WERI-Rb-1 (cell line): ENCODE measurements at regions not wholly inside any gene's neighbourhood (a gene's known extent, or its start where the extent isn't known, plus 50 kb on each side); places are given as distances from the start of the nearest gene placed in this dataset.

Experiments
- DNase-seq: peaks from one replicate; pipeline ENCODE4 v3.0.0-alpha.2; 2020
- H3K27ac ChIP-seq: fragments of 250-450 bp; sonication (Bioruptor Pico); 2 replicates; pipeline ENCODE4 v1.5.1; 2020; ENCODE audit warnings: mild to moderate bottlenecking, moderate library complexity
- H3K27me3 ChIP-seq: fragments of 250-450 bp; sonication (Bioruptor Pico); 2 replicates; pipeline ENCODE4 v1.5.1; 2021; ENCODE audit warnings: mild to moderate bottlenecking, low read depth, moderate library complexity; ENCODE audit not compliant: insufficient read depth, severe bottlenecking
- H3K36me3 ChIP-seq: fragments of 250-450 bp; sonication (Bioruptor Pico); 2 replicates; pipeline ENCODE4 v1.5.1; 2020; ENCODE audit warnings: mild to moderate bottlenecking, moderate library complexity
- H3K4me3 ChIP-seq: 2 replicates; pipeline ENCODE4 v1.5.1; 2011; ENCODE audit warnings: low read depth, mild to moderate bottlenecking, control low read depth, low read length
- H3K9me3 ChIP-seq: fragments of 250-450 bp; sonication (Bioruptor Pico); 2 replicates; pipeline ENCODE4 v1.5.1; 2021; ENCODE audit warnings: mild to moderate bottlenecking, moderate library complexity; ENCODE audit not compliant: severe bottlenecking
- TF ChIP-seq, protein P1 (sequence below): IDR thresholded peaks from 2 replicates; pipeline ENCODE4 v1.5.1; 2011; ENCODE audit warnings: low read depth, mild to moderate bottlenecking, control low read depth, inconsistent platforms, low read length

DNA sequence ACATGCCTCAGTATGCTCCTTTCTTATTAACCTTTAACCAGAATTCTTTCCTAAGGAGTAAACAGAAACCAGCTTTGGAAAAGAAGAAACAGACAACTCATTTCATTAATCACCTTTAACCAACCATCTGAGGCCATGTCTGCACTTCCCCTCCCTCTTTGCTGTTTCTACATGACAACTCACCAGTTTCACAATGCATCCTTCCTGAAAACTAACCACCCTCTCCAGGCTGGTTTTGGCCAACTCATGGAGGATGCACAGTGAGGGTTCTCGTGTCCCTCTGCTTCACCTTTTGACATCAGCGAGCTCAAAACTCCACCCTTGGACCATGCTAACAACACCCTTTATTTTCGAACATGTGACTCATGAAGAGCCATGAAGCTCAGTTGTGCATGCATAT is 244.1 kb downstream of the ELAVL2 start:
- TF ChIP-seq, protein P1, sequence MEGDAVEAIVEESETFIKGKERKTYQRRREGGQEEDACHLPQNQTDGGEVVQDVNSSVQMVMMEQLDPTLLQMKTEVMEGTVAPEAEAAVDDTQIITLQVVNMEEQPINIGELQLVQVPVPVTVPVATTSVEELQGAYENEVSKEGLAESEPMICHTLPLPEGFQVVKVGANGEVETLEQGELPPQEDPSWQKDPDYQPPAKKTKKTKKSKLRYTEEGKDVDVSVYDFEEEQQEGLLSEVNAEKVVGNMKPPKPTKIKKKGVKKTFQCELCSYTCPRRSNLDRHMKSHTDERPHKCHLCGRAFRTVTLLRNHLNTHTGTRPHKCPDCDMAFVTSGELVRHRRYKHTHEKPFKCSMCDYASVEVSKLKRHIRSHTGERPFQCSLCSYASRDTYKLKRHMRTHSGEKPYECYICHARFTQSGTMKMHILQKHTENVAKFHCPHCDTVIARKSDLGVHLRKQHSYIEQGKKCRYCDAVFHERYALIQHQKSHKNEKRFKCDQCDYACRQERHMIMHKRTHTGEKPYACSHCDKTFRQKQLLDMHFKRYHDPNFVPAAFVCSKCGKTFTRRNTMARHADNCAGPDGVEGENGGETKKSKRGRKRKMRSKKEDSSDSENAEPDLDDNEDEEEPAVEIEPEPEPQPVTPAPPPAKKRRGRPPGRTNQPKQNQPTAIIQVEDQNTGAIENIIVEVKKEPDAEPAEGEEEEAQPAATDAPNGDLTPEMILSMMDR, result no peak
- Histone ChIP-seq H3K4me3 (no peak overlapping the region), H3K9me3 (no peaks in the 10 kb centered on the region), H3K27ac (no peak overlapping the region), H3K27me3 (no peaks in the 10 kb centered on the region), H3K36me3 (no peaks in the 10 kb centered on the region)
- DNase-seq, result no peak

DNA sequence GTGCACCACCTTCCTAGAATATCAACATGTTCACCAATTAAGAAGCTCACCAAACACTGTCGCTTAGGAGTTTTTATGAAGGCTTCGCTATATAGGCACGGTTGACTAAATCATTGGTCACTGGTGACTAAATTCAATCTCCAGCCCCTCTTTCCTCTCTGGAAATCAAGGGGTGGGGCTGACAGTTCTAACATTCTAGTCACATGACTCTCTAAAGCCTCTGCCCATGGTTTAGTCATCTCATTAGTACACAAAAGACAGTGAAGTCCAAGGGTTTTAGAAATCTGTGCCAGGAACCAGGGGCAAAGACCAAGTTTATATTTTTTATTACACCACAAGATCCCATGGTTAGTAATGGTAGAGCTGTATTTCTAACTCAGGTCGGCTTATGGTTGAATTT is 243.2 kb downstream of the ELAVL2 start:
- DNase-seq, result no peak
- Histone ChIP-seq H3K4me3 (no peak overlapping the region), H3K27ac (no peak overlapping the region), H3K36me3 (no peaks in the 10 kb centered on the region), H3K9me3 (no peaks in the 10 kb centered on the region), H3K27me3 (no peaks in the 10 kb centered on the region)
- TF ChIP-seq, protein P1, result no peak

DNA sequence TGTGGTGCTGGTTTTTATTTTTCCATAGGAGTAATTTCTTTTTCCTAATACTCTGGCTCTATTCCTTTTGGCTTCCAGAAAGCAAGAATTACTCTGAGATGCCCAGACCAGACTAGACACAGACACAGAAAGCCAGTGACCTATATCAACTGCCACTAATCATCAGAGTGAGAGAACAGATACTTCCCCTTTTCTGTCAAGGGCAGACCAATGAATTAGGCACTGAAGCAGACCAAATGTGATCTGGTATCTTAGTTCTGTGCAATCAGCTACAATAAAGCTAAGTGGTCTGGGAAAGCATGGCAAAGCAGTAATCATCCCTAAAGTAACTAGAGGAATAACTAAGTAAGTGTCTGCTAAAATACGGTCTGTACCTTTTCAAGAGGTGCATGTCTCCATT is 239.1 kb downstream of the ELAVL2 start:
- TF ChIP-seq, protein P1, result no peak
- DNase-seq, result no peak
- Histone ChIP-seq H3K36me3 (no peaks in the 10 kb centered on the region), H3K4me3 (no peak overlapping the region), H3K27me3 (no peaks in the 10 kb centered on the region), H3K27ac (no peak overlapping the region), H3K9me3 (no peaks in the 10 kb centered on the region)

DNA sequence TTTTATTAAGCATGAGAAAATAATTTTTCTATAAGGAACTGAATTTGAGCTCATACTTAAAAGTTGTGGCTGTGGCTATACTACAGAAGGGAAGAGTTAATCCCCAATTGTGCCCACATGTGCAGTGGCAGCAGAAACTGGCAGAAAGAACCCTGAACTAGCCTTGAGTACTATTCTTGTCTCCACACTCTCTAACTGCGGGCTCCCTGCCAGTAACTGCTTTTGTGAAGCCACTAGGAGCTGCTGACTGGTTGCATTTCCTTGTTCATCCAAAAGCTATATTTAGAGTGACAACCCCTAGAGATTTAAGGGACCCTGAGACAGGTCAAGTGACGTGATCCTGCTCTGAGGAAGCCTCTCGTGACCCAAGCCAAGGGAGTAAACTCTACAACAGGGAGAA is 238.6 kb downstream of the ELAVL2 start:
- Histone ChIP-seq H3K36me3 (no peaks in the 10 kb centered on the region), H3K27me3 (no peaks in the 10 kb centered on the region), H3K4me3 (no peak overlapping the region), H3K27ac (no peak overlapping the region), H3K9me3 (no peaks in the 10 kb centered on the region)
- TF ChIP-seq, protein P1, result no peak
- no peak for DNase-seq

DNA sequence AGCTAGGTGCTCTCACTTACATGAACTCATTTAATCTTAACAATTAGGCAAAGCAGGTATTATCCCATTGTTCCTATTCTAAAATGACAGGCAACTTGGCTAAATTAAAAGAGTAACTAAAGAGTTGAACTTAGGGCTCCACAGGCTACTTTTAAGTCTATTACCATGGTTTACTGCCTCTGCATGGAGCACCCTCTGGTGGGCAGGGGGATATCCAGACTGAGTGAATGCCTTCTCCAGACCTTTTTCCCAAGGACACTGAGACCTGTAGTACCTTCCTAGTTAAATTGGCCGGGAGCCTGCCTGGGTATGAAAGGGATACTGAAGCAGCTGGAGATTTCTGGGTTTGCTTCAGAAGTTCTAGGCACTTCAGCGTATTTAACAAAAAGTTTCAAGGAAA is 238.1 kb downstream of the ELAVL2 start:
- Histone ChIP-seq H3K27ac (no peak overlapping the region), H3K27me3 (no peaks in the 10 kb centered on the region), H3K4me3 (no peak overlapping the region), H3K9me3 (no peaks in the 10 kb centered on the region), H3K36me3 (no peaks in the 10 kb centered on the region)
- TF ChIP-seq, protein P1, result 0 out of 2 replicates have a peak, but pooled peaks have one; percentile 4
- peak; percentile 8 for DNase-seq

DNA sequence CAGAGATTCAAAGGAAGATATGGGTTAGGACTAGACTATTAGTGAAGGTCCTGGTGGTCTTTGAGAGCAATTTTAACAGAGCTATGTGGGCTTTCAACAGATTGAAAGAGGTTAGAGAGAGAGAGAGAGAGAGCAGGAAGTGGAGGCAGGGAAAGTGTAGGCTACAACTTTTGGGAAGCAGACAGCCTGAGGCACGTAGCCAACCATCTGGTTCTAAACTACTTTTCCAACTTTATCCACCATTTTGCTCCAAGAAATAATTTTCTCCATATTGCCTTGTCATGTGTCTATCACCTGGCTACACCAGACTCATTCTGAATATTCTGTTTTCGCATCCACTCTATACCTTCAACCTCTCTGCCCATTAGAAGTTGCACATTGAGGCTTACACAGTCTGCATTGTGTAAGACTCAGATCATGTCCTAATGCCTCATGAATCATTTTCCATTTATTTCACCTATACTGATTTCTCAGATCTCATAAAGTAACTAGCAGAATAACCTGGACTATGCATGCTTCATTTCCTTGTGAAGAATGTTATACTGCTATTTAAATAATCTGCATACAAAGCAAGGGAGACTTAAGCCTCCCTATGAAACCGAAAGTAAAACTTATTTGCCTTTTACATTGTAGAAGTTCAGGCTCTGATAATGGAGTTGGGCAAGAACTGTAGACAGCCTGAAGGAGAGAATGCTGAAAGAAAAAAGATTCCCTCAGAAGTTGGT is 235.6 kb downstream of the ELAVL2 start:
- H3K9me3 ChIP-seq, result no peaks in the 10 kb centered on the region
- no peak overlapping the region for H3K4me3 ChIP-seq
- no peaks in the 10 kb centered on the region for H3K27me3 ChIP-seq
- no peaks in the 10 kb centered on the region for H3K36me3 ChIP-seq
- DNase-seq, result no peak
- H3K27ac ChIP-seq, result no peak overlapping the region
- TF ChIP-seq, protein P1, result no peak
